H9 (cell line): ENCODE measurements at regions not wholly inside any gene's neighbourhood (a gene's known extent, or its start where the extent isn't known, plus 50 kb on each side); places are given as distances from the start of the nearest gene placed in this dataset.

Source experiments
- DNase-seq: peaks from one replicate; pipeline ENCODE4 v3.0.0-alpha.2; 2017
- H2AFZ ChIP-seq: one replicate; pipeline ENCODE4 v1.6.1; 2013; ENCODE audit warnings: mild to moderate bottlenecking, low read length, control low read depth, moderate library complexity
- H2AK5ac ChIP-seq: 2 replicates; pipeline ENCODE4 v1.6.1; 2013; ENCODE audit warnings: low read length, control low read depth, mixed read lengths; ENCODE audit not compliant: insufficient read length
- H2BK120ac ChIP-seq: one replicate; pipeline ENCODE4 v1.6.1; 2013; ENCODE audit warnings: low read depth, mild to moderate bottlenecking, low read length, control low read depth, inconsistent platforms; ENCODE audit not compliant: poor library complexity, severe bottlenecking
- H2BK12ac ChIP-seq: 2 replicates; pipeline ENCODE4 v1.6.1; 2013; ENCODE audit warnings: low read length, control low read depth, mixed read lengths, low read depth; ENCODE audit not compliant: insufficient read length
- H2BK15ac ChIP-seq: 2 replicates; pipeline ENCODE4 v1.6.1; 2013; ENCODE audit warnings: low read depth, low read length, control low read depth
- H2BK20ac ChIP-seq: one replicate; pipeline ENCODE4 v1.6.1; 2013; ENCODE audit warnings: low read depth, mild to moderate bottlenecking, low read length, control low read depth, inconsistent platforms; ENCODE audit not compliant: poor library complexity, severe bottlenecking
- H2BK5ac ChIP-seq: 2 replicates; pipeline ENCODE4 v1.6.1; 2013; ENCODE audit warnings: low read length, control low read depth, mixed read lengths; ENCODE audit not compliant: insufficient read length
- H3K14ac ChIP-seq: 2 replicates; pipeline ENCODE4 v1.6.1; 2013; ENCODE audit warnings: low read length, control low read depth; ENCODE audit not compliant: insufficient read depth
- H3K18ac ChIP-seq: 2 replicates; pipeline ENCODE4 v1.6.1; 2013; ENCODE audit warnings: low read depth, mild to moderate bottlenecking, mixed read lengths, low read length, control low read depth; ENCODE audit not compliant: insufficient read length
- H3K23ac ChIP-seq: 2 replicates; pipeline ENCODE4 v1.6.1; 2013; ENCODE audit warnings: low read length, control low read depth, mixed read lengths, low read depth; ENCODE audit not compliant: insufficient read length
- H3K23me2 ChIP-seq: 2 replicates; pipeline ENCODE4 v1.6.1; 2013; ENCODE audit warnings: low read depth, mild to moderate bottlenecking, mixed read lengths, low read length, control low read depth; ENCODE audit not compliant: insufficient read length, poor library complexity, severe bottlenecking
- H3K27ac ChIP-seq: 2 replicates; pipeline ENCODE4 v1.5.1; 2013; ENCODE audit warnings: low read length, control low read depth, mixed read lengths, low read depth; ENCODE audit not compliant: insufficient read length
- H3K27me3 ChIP-seq: 2 replicates; pipeline ENCODE4 v1.6.1; 2013; ENCODE audit warnings: low read length, control low read depth, inconsistent platforms; ENCODE audit not compliant: insufficient read depth
- H3K4ac ChIP-seq: 2 replicates; pipeline ENCODE4 v1.6.1; 2013; ENCODE audit warnings: low read depth, mild to moderate bottlenecking, control low read depth, inconsistent platforms, low read length, moderate library complexity
- H3K4me1 ChIP-seq: 2 replicates; pipeline ENCODE4 v1.6.1; 2013; ENCODE audit warnings: low read length, control low read depth, inconsistent platforms; ENCODE audit not compliant: insufficient read depth
- H3K4me2 ChIP-seq: 2 replicates; pipeline ENCODE4 v1.6.1; 2013; ENCODE audit warnings: low read length, control low read depth, mixed read lengths; ENCODE audit not compliant: insufficient read length, insufficient read depth
- H3K56ac ChIP-seq: 2 replicates; pipeline ENCODE4 v1.6.1; 2013; ENCODE audit warnings: low read depth, mild to moderate bottlenecking, mixed read lengths, low read length, control low read depth; ENCODE audit not compliant: insufficient read length
- H3K79me1 ChIP-seq: 2 replicates; pipeline ENCODE4 v1.6.1; 2013; ENCODE audit warnings: low read depth, mild to moderate bottlenecking, moderate library complexity, low read length, control low read depth, inconsistent platforms; ENCODE audit not compliant: insufficient read depth, poor library complexity, severe bottlenecking
- H3K79me2 ChIP-seq: 2 replicates; pipeline ENCODE4 v1.6.1; 2013; ENCODE audit warnings: low read length, control low read depth, inconsistent platforms; ENCODE audit not compliant: insufficient read depth
- H3K9ac ChIP-seq: 2 replicates; pipeline ENCODE4 v1.6.1; 2013; ENCODE audit warnings: low read length, control low read depth, mixed read lengths; ENCODE audit not compliant: insufficient read length; ENCODE audit errors: extremely low read depth
- H3K9me3 ChIP-seq: one replicate; pipeline ENCODE4 v1.6.1; 2013; ENCODE audit warnings: low read depth, low read length, inconsistent platforms; ENCODE audit not compliant: control insufficient read depth
- H3T11ph ChIP-seq: one replicate; pipeline ENCODE4 v1.6.1; 2013; ENCODE audit warnings: mild to moderate bottlenecking, low read length, control low read depth, inconsistent platforms
- H4K20me1 ChIP-seq: one replicate; pipeline ENCODE4 v1.6.1; 2013; ENCODE audit not compliant: control insufficient read depth, insufficient read length, insufficient read depth
- H4K5ac ChIP-seq: 2 replicates; pipeline ENCODE4 v1.6.1; 2013; ENCODE audit warnings: low read depth, mild to moderate bottlenecking, mixed read lengths, low read length, control low read depth; ENCODE audit not compliant: insufficient read length
- H4K8ac ChIP-seq: replicated peaks from 2 replicates; pipeline ENCODE4 v1.6.1; 2013; ENCODE audit warnings: low read length, control low read depth, mixed read lengths, low read depth; ENCODE audit not compliant: insufficient read length
- H4K91ac ChIP-seq: 2 replicates; pipeline ENCODE4 v1.6.1; 2013; ENCODE audit warnings: low read depth, mild to moderate bottlenecking, moderate library complexity, mixed read lengths, low read length, control low read depth; ENCODE audit not compliant: insufficient read length
- H3K27ac Mint-ChIP-seq, 3 experiments: 2 replicates in 2 of 3; 3 replicates in 1 of 3; pipeline ENCODE4 v1.8.0; 2020 to 2021; ENCODE audit warnings: mixed read lengths in 3 of 3, mild to moderate bottlenecking in 1 of 3, moderate library complexity in 1 of 3
- H3K27me3 Mint-ChIP-seq: 2 replicates; pipeline ENCODE4 v1.8.0; 2021; ENCODE audit warnings: low read depth, mild to moderate bottlenecking, moderate library complexity, mixed read lengths
- H3K36me3 Mint-ChIP-seq, 3 experiments: 2 replicates in 2 of 3; 3 replicates in 1 of 3; pipeline ENCODE4 v1.8.0; 2020 to 2021; ENCODE audit warnings: low read depth in 3 of 3, mixed read lengths in 3 of 3; ENCODE audit not compliant: insufficient read depth in 1 of 3
- H3K4me1 Mint-ChIP-seq, 2 experiments: 2 replicates each; pipeline ENCODE4 v1.8.0; 2020; ENCODE audit warnings: mixed read lengths in 2 of 2
- H3K4me3 Mint-ChIP-seq, 2 experiments: 2 replicates in 1 of 2; 3 replicates in 1 of 2; pipeline ENCODE4 v1.8.0; 2020 to 2021; ENCODE audit warnings: mild to moderate bottlenecking in 2 of 2, mixed read lengths in 2 of 2, moderate library complexity in 1 of 2
- H3K9me3 Mint-ChIP-seq, 2 experiments: 2 replicates in 1 of 2; 3 replicates in 1 of 2; pipeline ENCODE4 v1.8.0; 2020; ENCODE audit warnings: mild to moderate bottlenecking in 2 of 2, mixed read lengths in 2 of 2, moderate library complexity in 1 of 2
- WGBS: extraction: QIAGEN DNeasy Blood & Tissue Kit; methylation state at CpG from one replicate; pipeline ENCODE4 v1.1.7; 2013; ENCODE audit warnings: missing lambda C conversion rate, low lambda C conversion rate, mixed read lengths; ENCODE audit not compliant: insufficient read length; ENCODE audit errors: extremely low coverage; 5-methylcytosine and 5-hydroxymethylcytosine counted together
- TF ChIP-seq, protein P1 (sequence below): fragments of 200-600 bp; sonication (generic); conservative IDR thresholded peaks from 3 replicates; pipeline ENCODE4 v1.8.0; 2021; ENCODE audit warnings: antibody characterized with exemption, mild to moderate bottlenecking

GRCh38 chr5:163585206-163585605 lies 79.8 kb downstream of the MAT2B start:
- Histone ChIP-seq H3T11ph (no peak overlapping the region), H3K4me2 (no peak overlapping the region), H3K56ac (no peak overlapping the region), H3K23ac (no peak overlapping the region), H3K23me2 (no peaks in the 10 kb centered on the region), H2AK5ac (no peak overlapping the region), H2BK20ac (no peak overlapping the region), H3K27me3 (no peaks in the 10 kb centered on the region), H2BK120ac (no peak overlapping the region), H2BK15ac (no peak overlapping the region), H3K9me3 (no peaks in the 10 kb centered on the region), H3K79me1 (no peaks in the 10 kb centered on the region), H3K27ac (no peak overlapping the region), H4K20me1 (no peaks in the 10 kb centered on the region), H4K5ac (no peak overlapping the region), H4K8ac (no peak overlapping the region), H2AFZ (no peak overlapping the region), H4K91ac (no peak overlapping the region), H2BK5ac (no peak overlapping the region), H3K4ac (no peak overlapping the region), H3K9ac (no peak overlapping the region), H3K4me1 (no peaks in the 10 kb centered on the region), H3K18ac (no peak overlapping the region), H3K79me2 (no peaks in the 10 kb centered on the region), H2BK12ac (no peak overlapping the region), H3K14ac (no peak overlapping the region)
- H3K4me1 Mint-ChIP-seq, result no peaks in the 10 kb centered on the region
- no peak for DNase-seq
- no CpG with 5 or more reads among the region's 1 CpG for WGBS
- TF ChIP-seq, protein P1, sequence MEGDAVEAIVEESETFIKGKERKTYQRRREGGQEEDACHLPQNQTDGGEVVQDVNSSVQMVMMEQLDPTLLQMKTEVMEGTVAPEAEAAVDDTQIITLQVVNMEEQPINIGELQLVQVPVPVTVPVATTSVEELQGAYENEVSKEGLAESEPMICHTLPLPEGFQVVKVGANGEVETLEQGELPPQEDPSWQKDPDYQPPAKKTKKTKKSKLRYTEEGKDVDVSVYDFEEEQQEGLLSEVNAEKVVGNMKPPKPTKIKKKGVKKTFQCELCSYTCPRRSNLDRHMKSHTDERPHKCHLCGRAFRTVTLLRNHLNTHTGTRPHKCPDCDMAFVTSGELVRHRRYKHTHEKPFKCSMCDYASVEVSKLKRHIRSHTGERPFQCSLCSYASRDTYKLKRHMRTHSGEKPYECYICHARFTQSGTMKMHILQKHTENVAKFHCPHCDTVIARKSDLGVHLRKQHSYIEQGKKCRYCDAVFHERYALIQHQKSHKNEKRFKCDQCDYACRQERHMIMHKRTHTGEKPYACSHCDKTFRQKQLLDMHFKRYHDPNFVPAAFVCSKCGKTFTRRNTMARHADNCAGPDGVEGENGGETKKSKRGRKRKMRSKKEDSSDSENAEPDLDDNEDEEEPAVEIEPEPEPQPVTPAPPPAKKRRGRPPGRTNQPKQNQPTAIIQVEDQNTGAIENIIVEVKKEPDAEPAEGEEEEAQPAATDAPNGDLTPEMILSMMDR, result no peak
- no peak overlapping the region for H3K27ac Mint-ChIP-seq
- H3K4me3 Mint-ChIP-seq, result no peak overlapping the region
- H3K27me3 Mint-ChIP-seq, result no peaks in the 10 kb centered on the region
- peaks cover 3% of the 10 kb centered on the region in 2 experiments; a peak in 2 of 5 replicates for H3K9me3 Mint-ChIP-seq
- peaks cover 0 to 4% (median 2%) of the 10 kb centered on the region in 3 experiments; a peak in 5 of 7 replicates for H3K36me3 Mint-ChIP-seq
